Gastroesophageal sphincter (tissue), 3 donors: ENCODE measurements at regions not wholly inside any gene's neighbourhood (a gene's known extent, or its start where the extent isn't known, plus 50 kb on each side); places are given as distances from the start of the nearest gene placed in this dataset.

Experiments used
- CTCF ChIP-seq, 4 experiments: fragments of 200-600 bp in 2 of 4; fragments of 450-650 bp in 2 of 4; sonication (generic) in 1 of 4; IDR thresholded peaks; one replicate each; pipeline ENCODE4 v1.5.1; 2017 to 2019; ENCODE audit warnings: antibody characterized with exemption in 4 of 4, mild to moderate bottlenecking in 2 of 4, moderate library complexity in 2 of 4
- POLR2A ChIP-seq, 2 donors: fragments of 450-650 bp; IDR thresholded peaks; one replicate each; pipeline ENCODE4 v1.6.1; 2017; ENCODE audit warnings: antibody characterized with exemption in 2 of 2, mild to moderate bottlenecking in 2 of 2, moderate library complexity in 1 of 2
- POLR2AphosphoS5 ChIP-seq: sonication (generic); formaldehyde crosslinking; IDR thresholded peaks from one replicate; pipeline ENCODE4 v1.6.1; 2017; ENCODE audit warnings: antibody characterized with exemption

DNA sequence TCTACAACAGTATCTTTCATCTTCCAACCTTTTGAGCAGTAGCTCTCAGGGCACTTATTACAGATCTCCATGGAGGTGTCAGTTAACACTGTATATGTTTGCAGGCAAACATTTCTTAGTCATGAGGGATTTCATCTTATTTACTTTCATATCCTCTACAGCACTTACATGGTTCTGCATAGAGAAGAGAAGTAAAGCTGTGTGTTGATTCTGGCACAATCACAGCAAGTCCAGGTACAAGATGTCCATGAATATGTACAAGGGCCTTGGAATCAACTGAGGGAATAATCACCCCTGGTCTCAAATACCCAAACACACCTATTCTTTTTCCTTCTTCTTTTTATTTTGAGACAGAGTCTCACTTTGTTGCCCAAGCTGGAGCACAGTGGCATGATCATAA lies 142.0 kb upstream of the TRPM3 start:
- TF ChIP-seq CTCF (IDR thresholded peaks at IDR 0.05) (no peak), POLR2A (IDR thresholded peaks at IDR 0.05) (no peak), POLR2AphosphoS5 (no peak)
